IMR-90 (cell line): ENCODE measurements at regions not wholly inside any gene's neighbourhood (a gene's known extent, or its start where the extent isn't known, plus 50 kb on each side); places are given as distances from the start of the nearest gene placed in this dataset.
A peak's percentile ranks its signal among the peaks of the same experiment; 100 is the strongest.

Source experiments
- ATAC-seq: fragments of 200-7000 bp; cut with Tn5 transposase; 2 replicates; pipeline ENCODE4 v1.9.1; 2020; ENCODE audit warnings: low read depth, mild to moderate bottlenecking, moderate library complexity
- BruUV-seq: library from RNA; stranded (reverse); fragments of 400-500 nt; replicated peaks from 2 replicates; lab custom pipeline; 2021; lab: Mats Ljungman, UMichigan
- CTCF ChIA-PET: fragments of 300-600 bp; formaldehyde crosslinking; extraction: SDS; loops from one replicate; lab custom pipeline; 2021; ENCODE audit warnings: antibody characterized with exemption; lab: Yijun Ruan, JAX
- POLR2A ChIA-PET: fragments of 300-600 bp; sonication (Branson Sonifier 250); formaldehyde crosslinking; loops from one replicate; lab custom pipeline; 2022; ENCODE audit warnings: antibody characterized with exemption; ENCODE audit not compliant: unreplicated experiment; lab: Charles Lee
- DNase-seq: peaks from one replicate; pipeline ENCODE4 v3.0.0; 2013
- H2AFZ ChIP-seq: replicated peaks from 2 replicates; pipeline ENCODE3; 2013; ENCODE audit warnings: low read length, mild to moderate bottlenecking; ENCODE audit not compliant: poor library complexity
- H2AK5ac ChIP-seq: 2 replicates; pipeline ENCODE4 v1.6.1; 2013; ENCODE audit warnings: low read depth, low read length, inconsistent platforms
- H2AK9ac ChIP-seq: replicated peaks from 2 replicates; pipeline ENCODE3; 2013; ENCODE audit warnings: mild to moderate bottlenecking, low read depth, low read length, moderate library complexity; ENCODE audit not compliant: poor library complexity
- H2BK120ac ChIP-seq: 2 replicates; pipeline ENCODE4 v1.6.1; 2013; ENCODE audit warnings: low read depth, low read length, inconsistent platforms
- H2BK15ac ChIP-seq: 3 replicates; pipeline ENCODE4 v1.6.1; 2013; ENCODE audit warnings: low read depth, low read length, inconsistent platforms
- H2BK20ac ChIP-seq: 2 replicates; pipeline ENCODE4 v1.6.1; 2013; ENCODE audit warnings: low read depth, mild to moderate bottlenecking, inconsistent platforms, low read length, moderate library complexity
- H2BK5ac ChIP-seq: 2 replicates; pipeline ENCODE4 v1.6.1; 2013; ENCODE audit warnings: mild to moderate bottlenecking, low read depth, low read length, inconsistent platforms; ENCODE audit not compliant: poor library complexity, severe bottlenecking
- H3K14ac ChIP-seq: replicated peaks from 2 replicates; pipeline ENCODE4 v1.6.1; 2013; ENCODE audit warnings: low read depth, low read length, inconsistent platforms
- H3K18ac ChIP-seq: 2 replicates; pipeline ENCODE4 v1.6.1; 2013; ENCODE audit warnings: low read depth, low read length, control low read depth
- H3K23ac ChIP-seq: 2 replicates; pipeline ENCODE4 v1.6.1; 2013; ENCODE audit warnings: low read depth, low read length, inconsistent platforms
- H3K27ac ChIP-seq: 2 replicates; pipeline ENCODE4 v1.5.1; 2013; ENCODE audit warnings: mild to moderate bottlenecking, control low read depth, low read length; ENCODE audit not compliant: insufficient read depth
- H3K27me3 ChIP-seq: 2 replicates; pipeline ENCODE4 v1.6.1; 2013; ENCODE audit warnings: low read length; ENCODE audit not compliant: control insufficient read depth, insufficient read depth
- H3K36me3 ChIP-seq: 2 replicates; pipeline ENCODE4 v1.6.1; 2013; ENCODE audit warnings: low read length, mixed read lengths; ENCODE audit not compliant: control insufficient read depth, insufficient read depth
- H3K4ac ChIP-seq: 2 replicates; pipeline ENCODE4 v1.6.1; 2013; ENCODE audit warnings: low read depth, low read length, inconsistent platforms
- H3K4me1 ChIP-seq: 2 replicates; pipeline ENCODE4 v1.6.1; 2013; ENCODE audit warnings: low read length, mixed read lengths; ENCODE audit not compliant: control insufficient read depth, insufficient read depth
- H3K4me2 ChIP-seq: 2 replicates; pipeline ENCODE4 v1.6.1; 2013; ENCODE audit warnings: low read depth, mild to moderate bottlenecking, control low read depth, low read length, moderate library complexity
- H3K4me3 ChIP-seq: 2 replicates; pipeline ENCODE4 v1.5.1; 2013; ENCODE audit warnings: low read depth, mild to moderate bottlenecking, control low read depth, low read length, moderate library complexity; ENCODE audit not compliant: insufficient read depth
- H3K56ac ChIP-seq: 2 replicates; pipeline ENCODE4 v1.6.1; 2013; ENCODE audit warnings: low read length, inconsistent platforms; ENCODE audit not compliant: insufficient read depth; ENCODE audit errors: extremely low read depth
- H3K79me1 ChIP-seq, 2 experiments: 2 replicates each; pipeline ENCODE4 v1.6.1; 2013; ENCODE audit warnings: low read length in 2 of 2, inconsistent platforms in 1 of 2, low read depth in 1 of 2
- H3K9ac ChIP-seq: 2 replicates; pipeline ENCODE4 v1.6.1; 2013; ENCODE audit warnings: low read depth, low read length, control low read depth
- H3K9me1 ChIP-seq: 2 replicates; pipeline ENCODE4 v1.6.1; 2013; ENCODE audit warnings: low read length, inconsistent platforms; ENCODE audit not compliant: insufficient read depth
- H3K9me3 ChIP-seq: 2 replicates; pipeline ENCODE4 v1.6.1; 2013; ENCODE audit warnings: low read length; ENCODE audit not compliant: control insufficient read depth, insufficient read depth
- H4K20me1 ChIP-seq: 2 replicates; pipeline ENCODE4 v1.6.1; 2013; ENCODE audit warnings: low read length, inconsistent platforms; ENCODE audit not compliant: insufficient read depth
- H4K5ac ChIP-seq: 2 replicates; pipeline ENCODE4 v1.6.1; 2013; ENCODE audit warnings: mild to moderate bottlenecking, low read depth, low read length, control low read depth
- H4K8ac ChIP-seq, 2 experiments: 2 replicates each; pipeline ENCODE4 v1.6.1; 2013; ENCODE audit warnings: low read depth in 2 of 2, low read length in 2 of 2, control low read depth in 1 of 2, inconsistent platforms in 1 of 2
- H4K91ac ChIP-seq: 2 replicates; pipeline ENCODE4 v1.6.1; 2013; ENCODE audit warnings: low read depth, low read length, inconsistent platforms; ENCODE audit not compliant: insufficient read depth
- BHLHE40 ChIP-seq: fragments of 150-350 bp; IDR thresholded peaks from 2 replicates; pipeline ENCODE4 v1.6.1; 2016; ENCODE audit warnings: mild to moderate bottlenecking, low read depth, low read length
- CHD1 ChIP-seq: IDR thresholded peaks from 2 replicates; pipeline ENCODE4 v1.6.1; 2012; ENCODE audit warnings: low read depth, low read length, improper control_type of control experiment
- CTCF ChIP-seq: conservative IDR thresholded peaks from 2 replicates; pipeline ENCODE4 v1.5.1; 2012; ENCODE audit warnings: mild to moderate bottlenecking, low read depth, low read length, improper control_type of control experiment
- FOS ChIP-seq: fragments of 150-350 bp; IDR thresholded peaks from 2 replicates; pipeline ENCODE4 v1.6.1; 2016; ENCODE audit warnings: low read depth, low read length
- MAFK ChIP-seq: IDR thresholded peaks from 2 replicates; pipeline ENCODE4 v1.6.1; 2012; ENCODE audit warnings: low read depth, low read length, improper control_type of control experiment
- MXI1 ChIP-seq: IDR thresholded peaks from 2 replicates; pipeline ENCODE4 v1.6.1; 2012; ENCODE audit warnings: low read depth, mild to moderate bottlenecking, low read length, moderate library complexity, borderline replicate concordance
- NFE2L2 ChIP-seq: fragments of 150-350 bp; IDR thresholded peaks from 2 replicates; pipeline ENCODE4 v1.6.1; 2016; ENCODE audit warnings: low read depth, mild to moderate bottlenecking, low read length
- RCOR1 ChIP-seq: IDR thresholded peaks from 2 replicates; pipeline ENCODE4 v1.6.1; 2012; ENCODE audit warnings: mild to moderate bottlenecking, low read length, improper control_type of control experiment; ENCODE audit not compliant: insufficient replicate concordance
- RFX5 ChIP-seq: IDR thresholded peaks from 2 replicates; pipeline ENCODE4 v1.8.0; 2012; ENCODE audit warnings: low read depth, mild to moderate bottlenecking, low read length, moderate library complexity
- SMC3 ChIP-seq: fragments of 150-350 bp; IDR thresholded peaks from 2 replicates; pipeline ENCODE4 v1.6.1; 2016; ENCODE audit warnings: low read depth, mild to moderate bottlenecking, antibody characterized with exemption, low read length, moderate library complexity
- WGBS, 2 experiments: methylation state at CpG; one replicate each; pipeline versions ENCODE4 v1.1.5 to v1.1.7; 2013; ENCODE audit warnings: missing lambda C conversion rate in 2 of 2; ENCODE audit not compliant: insufficient read length in 1 of 2; ENCODE audit errors: extremely low coverage in 2 of 2; 5-methylcytosine and 5-hydroxymethylcytosine counted together
- dilution Hi-C: fragments of 300-500 bp; cut with HindIII; formaldehyde crosslinking; loops from one replicate; pipeline ENCODE4 v1.14.3; 2018; ENCODE audit warnings: low sequenced_read_pairs; ENCODE audit not compliant: unreplicated experiment
- in situ Hi-C: fragments of 300-500 bp; cut with MboI; formaldehyde crosslinking; loops from 3 replicates; pipeline ENCODE4 v1.14.3; 2019; ENCODE audit warnings: low sequenced_read_pairs, inconsistent platforms, mixed read lengths
- intact Hi-C: fragments of 100-400 bp; cut with micrococcal nuclease; formaldehyde crosslinking; loops from 2 replicates; pipeline ENCODE4 v1.10.0; 2022

GRCh38 chr1:187621951-187622350 lies 793.2 kb downstream of the PLA2G4A start:
- TF ChIP-seq SMC3 (no peak), FOS (no peak), RFX5 (no peak), BHLHE40 (no peak), CTCF (no peak), NFE2L2 (no peak), MAFK (no peak), RCOR1 (no peak), CHD1 (no peak), MXI1 (no peak)

More at GRCh38 chr1:187621951-187622350, 793.2 kb downstream of the PLA2G4A start:
- WGBS, 2 experiments, result 90% methylated on average over 2 of the region's 3 CpGs; no CpG with 5 or more reads in 1 of the 2 experiments
- Histone ChIP-seq H3K9me3 (no peaks in the 10 kb centered on the region), H3K4me2 (no peak overlapping the region), H3K4me3 (no peak overlapping the region), H2BK15ac (no peak overlapping the region), H4K8ac (no peak overlapping the region), H2AK5ac (no peak overlapping the region), H3K79me1 (no peaks in the 10 kb centered on the region), H2BK20ac (no peak overlapping the region), H2AK9ac (no peak overlapping the region), H4K91ac (no peak overlapping the region), H3K18ac (no peak overlapping the region), H3K4me1 (no peaks in the 10 kb centered on the region), H2AFZ (no peak overlapping the region), H2BK120ac (no peak overlapping the region), H3K4ac (no peak overlapping the region), H3K27me3 (no peaks in the 10 kb centered on the region), H3K14ac (no peak overlapping the region), H3K23ac (no peak overlapping the region), H3K9ac (no peak overlapping the region), H2BK5ac (no peak overlapping the region), H3K36me3 (no peaks in the 10 kb centered on the region; the same call in 1 of the 2 replicates), H4K20me1 (no peaks in the 10 kb centered on the region), H4K5ac (no peak overlapping the region), H3K56ac (no peak overlapping the region), H3K27ac (no peak overlapping the region), H3K9me1 (no peaks in the 10 kb centered on the region)
- in situ Hi-C loops, result no loop called here
- no peak; the same call in 1 of the 2 replicates for ATAC-seq
- DNase-seq, result peak; percentile 37
- ChIA-PET CTCF (interaction anchor here (0.5 to 0.6 kb wide), 2 partner anchors 24 to 47 kb away, joined by 3 read pairs; no protein-coding TSS in a partner anchor), POLR2A (no interaction called here)
- BruUV-seq, result no TSS peak
- intact Hi-C loops, result no loop called here
- dilution Hi-C loops, result no loop called here
